ENCODE measurements at regions not wholly inside any gene's neighbourhood (a gene's known extent, or its start where the extent isn't known, plus 50 kb on each side); places are given as distances from the start of the nearest gene placed in this dataset.

GRCh38 chr4:30879855-30880598 is 159.9 kb downstream of the PCDH7 start:
- Histone ChIP-seq H3K4me3 (no peak overlapping the region), H3K9me3 (no peaks in the 10 kb centered on the region), H3K36me3 (no peaks in the 10 kb centered on the region), H3K27ac (no peak overlapping the region), H3K27me3 (replicated peaks; ENCODE audit: insufficient read depth) (no peaks in the 10 kb centered on the region), H3K4me1 (replicated peaks) (no peaks in the 10 kb centered on the region)
- intact Hi-C loops (cut with DNase I), result no loop called here
- DNase-seq (ENCODE audit: low spot score), result no peak
- no peak for TF ChIP-seq POLR2A (IDR thresholded peaks at IDR 0.05)

DNA sequence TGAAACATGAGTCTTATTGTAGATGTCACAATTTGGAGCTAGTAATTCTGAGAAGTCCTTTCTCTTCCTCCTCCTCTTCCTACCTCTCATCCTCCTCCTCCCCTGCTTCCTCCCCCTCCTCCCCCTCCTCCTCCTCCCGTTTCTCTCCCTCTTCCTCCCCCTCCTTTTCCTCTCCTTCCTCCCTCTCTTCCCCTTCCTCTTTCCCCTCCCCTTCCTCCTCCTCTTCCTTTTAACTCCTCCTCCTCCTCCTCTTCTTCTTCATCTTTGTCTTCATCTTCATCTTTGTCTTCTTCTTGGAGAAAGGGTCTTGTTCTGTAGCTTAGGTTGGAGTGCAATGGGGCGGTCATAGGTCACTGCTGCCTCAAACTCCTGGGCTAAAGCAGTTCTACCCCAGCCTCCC is 161.8 kb downstream of the PCDH7 start:
- Histone ChIP-seq H3K4me1 (replicated peaks) (no peaks in the 10 kb centered on the region), H3K9me3 (no peaks in the 10 kb centered on the region), H3K4me3 (no peak overlapping the region), H3K36me3 (no peaks in the 10 kb centered on the region), H3K27me3 (replicated peaks; ENCODE audit: insufficient read depth) (no peaks in the 10 kb centered on the region), H3K27ac (no peak overlapping the region)
- DNase-seq (ENCODE audit: low spot score), result no peak
- WGBS, result 97% methylated on average over 2 of the region's 2 CpGs
- intact Hi-C loops (cut with DNase I), result no loop called here
- TF ChIP-seq POLR2AphosphoS5 (IDR thresholded peaks at IDR 0.05), result no peak
- TF ChIP-seq CTCF (IDR thresholded peaks at IDR 0.05), result no peak
- TF ChIP-seq POLR2A (IDR thresholded peaks at IDR 0.05), result no peak

DNA sequence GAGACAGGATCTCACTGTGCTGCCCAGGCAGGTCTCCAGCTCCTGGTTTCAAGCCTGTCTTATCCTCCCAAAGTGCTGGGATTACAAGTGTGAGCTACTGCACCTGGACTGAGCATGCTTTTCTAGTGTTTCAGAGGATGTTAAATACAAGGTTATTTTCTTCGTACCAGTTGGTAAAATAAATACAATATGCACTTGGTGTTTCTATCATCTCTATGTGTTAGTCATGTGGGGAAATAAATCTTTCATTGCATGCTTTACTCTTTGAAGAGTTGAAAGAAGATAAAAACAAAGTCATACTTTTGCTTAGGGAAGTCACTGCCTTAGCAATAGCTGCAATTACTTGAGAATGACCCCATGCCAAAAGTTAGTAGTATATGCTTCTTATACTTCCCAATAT is 162.3 kb downstream of the PCDH7 start:
- H3K27ac ChIP-seq, result no peak overlapping the region
- 68% methylated on average over 1 of the region's 1 CpG for WGBS
- no peaks in the 10 kb centered on the region for H3K27me3 ChIP-seq (replicated peaks; ENCODE audit: insufficient read depth)

DNA sequence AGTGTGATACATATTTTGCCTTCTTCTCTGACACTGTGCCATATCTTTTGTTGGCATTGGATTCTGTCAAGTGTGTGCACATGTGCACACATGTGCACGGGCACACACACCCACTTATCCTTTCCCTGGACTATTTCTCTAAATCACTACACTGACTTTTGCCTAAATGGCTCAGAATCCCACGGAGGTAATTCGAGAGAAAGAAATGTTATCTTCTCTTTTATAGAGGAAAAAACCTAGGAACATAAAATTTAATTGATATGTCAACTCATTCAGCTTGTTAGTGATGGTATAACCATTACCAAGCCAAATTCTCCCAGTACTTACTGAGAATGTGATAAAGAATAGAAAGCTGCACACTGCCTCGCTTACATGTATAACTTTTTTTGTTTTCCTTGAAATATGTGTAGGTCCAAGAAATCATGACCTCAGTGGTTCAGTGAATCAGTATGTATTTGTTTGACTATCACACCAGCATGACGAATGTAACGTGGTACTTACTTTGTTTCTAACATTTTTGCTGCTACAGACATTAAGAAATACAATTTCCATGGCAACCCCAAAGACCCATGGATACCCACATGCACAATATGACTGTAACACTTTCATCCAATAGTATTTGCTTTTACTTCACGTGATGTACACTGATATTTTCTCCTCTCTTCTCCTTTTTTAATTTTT is 163.0 kb downstream of the PCDH7 start:
- H3K4me1 ChIP-seq (replicated peaks), result no peaks in the 10 kb centered on the region
- intact Hi-C loops (cut with DNase I), result no loop called here
- TF ChIP-seq POLR2A (IDR thresholded peaks at IDR 0.05) (no peak), POLR2AphosphoS5 (IDR thresholded peaks at IDR 0.05) (no peak), CTCF (IDR thresholded peaks at IDR 0.05) (no peak)
- 69% methylated on average over 7 of the region's 7 CpGs for WGBS
- H3K36me3 ChIP-seq, result no peaks in the 10 kb centered on the region
- H3K27me3 ChIP-seq (replicated peaks; ENCODE audit: insufficient read depth), result no peaks in the 10 kb centered on the region
- no peaks in the 10 kb centered on the region for H3K9me3 ChIP-seq
- H3K27ac ChIP-seq, result no peak overlapping the region
- no peak overlapping the region for H3K4me3 ChIP-seq
- DNase-seq (ENCODE audit: low spot score), result no peak

More for the DNA sequence above, 162.3 kb downstream of the PCDH7 start:
- no peak for TF ChIP-seq POLR2AphosphoS5 (IDR thresholded peaks at IDR 0.05)
- TF ChIP-seq POLR2A (IDR thresholded peaks at IDR 0.05), result no peak
- intact Hi-C loops (cut with DNase I), result no loop called here
- no peaks in the 10 kb centered on the region for H3K4me1 ChIP-seq (replicated peaks)
- no peak overlapping the region for H3K4me3 ChIP-seq
- H3K36me3 ChIP-seq, result no peaks in the 10 kb centered on the region
- H3K9me3 ChIP-seq, result no peaks in the 10 kb centered on the region
- DNase-seq (ENCODE audit: low spot score), result no peak

DNA sequence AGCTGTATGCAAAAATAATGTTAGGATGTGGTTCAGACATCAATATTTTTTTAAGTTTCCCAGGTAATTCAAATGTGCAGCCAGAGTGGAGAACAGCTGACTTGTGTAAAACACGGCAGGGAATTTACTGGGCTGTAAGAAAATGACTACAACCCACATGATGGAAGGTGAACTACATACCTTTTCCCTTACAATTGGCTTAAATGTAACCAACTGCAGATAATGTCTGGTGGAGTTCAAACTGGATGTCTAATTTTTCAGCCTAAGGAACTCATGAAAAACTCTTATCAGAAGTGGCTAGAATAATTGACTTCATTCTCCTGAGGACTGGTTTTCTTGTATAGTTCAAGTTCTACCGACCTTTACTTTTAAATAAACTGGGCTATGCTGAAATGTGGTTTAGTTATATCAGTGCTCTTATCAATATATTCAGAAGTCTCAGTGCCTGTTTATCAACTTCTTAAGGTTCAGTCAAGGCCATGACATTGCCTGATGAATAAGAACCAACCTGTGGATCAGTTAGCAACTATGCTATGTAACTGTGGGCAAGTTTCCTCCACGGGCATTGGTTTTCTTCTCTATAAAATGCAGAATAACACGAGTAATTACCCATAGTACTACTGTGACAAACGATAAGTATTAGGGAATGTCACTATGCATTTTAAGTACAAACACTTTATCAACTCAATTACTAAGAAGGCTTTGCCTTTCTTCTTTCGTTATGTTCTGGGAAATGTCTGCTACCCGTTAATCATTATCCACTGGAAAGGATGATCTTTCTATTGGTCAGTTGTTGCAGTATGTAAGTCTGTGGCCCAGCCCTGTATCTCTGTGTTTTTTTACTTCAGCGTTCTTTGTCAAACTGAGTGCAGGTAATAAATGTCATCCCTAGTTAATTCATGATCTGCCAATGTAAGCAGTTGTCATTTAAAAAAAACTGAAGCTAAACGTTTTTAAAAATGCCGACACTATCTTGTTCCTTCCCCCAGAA is 181.6 kb downstream of the PCDH7 start:
- H3K36me3 ChIP-seq, result no peaks in the 10 kb centered on the region
- WGBS, result 37% methylated on average over 10 of the region's 10 CpGs
- H3K27ac ChIP-seq, result no peak overlapping the region
- intact Hi-C loops (cut with DNase I), result no loop called here
- no peaks in the 10 kb centered on the region for H3K9me3 ChIP-seq
- DNase-seq (ENCODE audit: low spot score), result no peak
- H3K4me1 ChIP-seq (replicated peaks), result no peaks in the 10 kb centered on the region
- H3K27me3 ChIP-seq (replicated peaks; ENCODE audit: insufficient read depth), result no peaks in the 10 kb centered on the region
- no peak for TF ChIP-seq POLR2AphosphoS5 (IDR thresholded peaks at IDR 0.05)
- TF ChIP-seq CTCF (IDR thresholded peaks at IDR 0.05), result no peak
- TF ChIP-seq POLR2A (IDR thresholded peaks at IDR 0.05), result no peak
- no peak overlapping the region for H3K4me3 ChIP-seq
